NOMO-1 treated with dmso at 0.1 percent for 144 hours (cell line): ENCODE measurements at regions not wholly inside any gene's neighbourhood (a gene's known extent, or its start where the extent isn't known, plus 50 kb on each side); places are given as distances from the start of the nearest gene placed in this dataset.
A peak's percentile ranks its signal among the peaks of the same experiment; 100 is the strongest.

Experiments used
- DNase-seq: peaks from one replicate; lab custom pipeline; 2025; ENCODE audit not compliant: unreplicated experiment; lab: John Stamatoyannopoulos, UW

- DNase-seq, result peak; percentile 32
Observed at GRCh38 chr3:153069598-153070510, 92.2 kb upstream of the RAP2B start.

- DNase-seq, result no peak
Observed at GRCh38 chr3:153070511-153070868, 91.5 kb upstream of the RAP2B start.

- no peak for DNase-seq
Observed at GRCh38 chr3:153072382-153072781, 89.6 kb upstream of the RAP2B start.

- DNase-seq, result no peak
Observed at GRCh38 chr3:153072856-153073255, 89.2 kb upstream of the RAP2B start.

GRCh38 chr3:153073636-153074035 lies 88.4 kb upstream of the RAP2B start:
- DNase-seq, result no peak

- no peak for DNase-seq
Observed at GRCh38 chr3:153078826-153079225, 83.2 kb upstream of the RAP2B start.

- no peak for DNase-seq
Observed at GRCh38 chr3:153079386-153079785, 82.6 kb upstream of the RAP2B start.

- DNase-seq, result no peak
Observed at GRCh38 chr3:153080778-153081240, 81.2 kb upstream of the RAP2B start.

GRCh38 chr3:153084431-153084830 lies 77.6 kb upstream of the RAP2B start:
- no peak for DNase-seq

- no peak for DNase-seq
Observed at GRCh38 chr3:153087595-153088566, 74.1 kb upstream of the RAP2B start.

GRCh38 chr3:153089620-153090019 lies 72.4 kb upstream of the RAP2B start:
- no peak for DNase-seq

GRCh38 chr3:153090973-153091372 lies 71.1 kb upstream of the RAP2B start:
- DNase-seq, result no peak

- no peak for DNase-seq
Observed at GRCh38 chr3:153093629-153094028, 68.4 kb upstream of the RAP2B start.

- no peak for DNase-seq
Observed at GRCh38 chr3:153094386-153094785, 67.6 kb upstream of the RAP2B start.

GRCh38 chr3:153095441-153095840 lies 66.6 kb upstream of the RAP2B start:
- no peak for DNase-seq

GRCh38 chr3:153096731-153097131 lies 65.3 kb upstream of the RAP2B start:
- no peak for DNase-seq

- no peak for DNase-seq
Observed at GRCh38 chr3:153097213-153097612, 64.8 kb upstream of the RAP2B start.

GRCh38 chr3:153099131-153099530 lies 62.9 kb upstream of the RAP2B start:
- DNase-seq, result no peak

GRCh38 chr3:153103406-153103945 lies 58.5 kb upstream of the RAP2B start:
- DNase-seq, result no peak

GRCh38 chr3:153110041-153110440 lies 52.0 kb upstream of the RAP2B start:
- DNase-seq, result no peak

GRCh38 chr3:153111016-153111415 lies 51.0 kb upstream of the RAP2B start:
- no peak for DNase-seq
